SKM-1 treated with dmso at 0.1 percent for 144 hours (cell line): ENCODE measurements at regions not wholly inside any gene's neighbourhood (a gene's known extent, or its start where the extent isn't known, plus 50 kb on each side); places are given as distances from the start of the nearest gene placed in this dataset.

Experiments used
- DNase-seq: peaks from one replicate; lab custom pipeline; 2025; ENCODE audit not compliant: unreplicated experiment; lab: John Stamatoyannopoulos, UW

DNA sequence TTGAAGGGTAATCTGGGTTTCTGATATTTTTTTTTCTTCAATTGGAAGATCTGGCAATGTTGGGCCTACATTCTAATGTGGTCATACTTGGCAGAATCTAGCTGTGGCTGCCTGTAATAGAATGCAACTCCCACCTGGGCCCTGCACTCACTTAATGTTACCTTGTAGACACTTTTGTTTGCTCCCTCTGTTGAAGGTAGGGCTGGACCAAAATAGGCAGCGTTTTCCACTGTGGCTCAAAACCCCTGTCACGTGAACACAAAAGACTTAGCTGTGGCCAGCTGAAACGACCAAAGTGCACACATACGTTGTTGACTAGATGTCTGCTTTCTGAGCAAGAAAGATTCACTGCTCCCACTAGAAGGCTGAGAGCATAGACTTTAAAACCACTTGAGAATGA, 117.6 kb upstream of the HMHB1 start:
- no peak for DNase-seq

DNA sequence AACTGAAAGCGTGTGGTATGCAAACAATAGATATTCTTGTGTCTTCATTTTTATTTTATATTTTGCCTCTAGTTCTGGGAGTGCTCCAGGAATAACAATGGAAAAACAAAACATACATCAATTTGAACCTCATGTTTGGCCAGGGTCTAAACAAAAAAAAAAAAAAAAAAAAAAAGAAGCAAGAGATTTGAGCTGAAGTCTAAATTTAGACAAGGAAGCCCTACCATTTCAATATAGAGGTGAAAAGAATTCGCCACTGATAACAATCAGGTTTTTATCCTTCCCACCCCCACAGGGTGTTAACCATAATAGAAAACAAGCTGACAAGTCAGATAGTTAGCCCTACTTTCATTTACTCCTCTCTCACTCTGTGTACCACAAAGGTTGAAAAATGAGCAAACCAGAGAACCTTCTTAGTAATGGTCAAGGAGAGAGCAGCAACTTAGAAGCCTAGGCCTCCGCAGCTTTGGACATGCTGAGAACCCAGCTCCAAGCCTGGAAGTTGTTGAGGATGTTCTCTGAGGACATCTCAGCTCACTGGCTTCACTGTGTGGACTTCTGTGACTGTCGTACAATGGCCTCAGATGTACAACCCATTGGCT, 118.2 kb upstream of the HMHB1 start:
- no peak for DNase-seq

DNA sequence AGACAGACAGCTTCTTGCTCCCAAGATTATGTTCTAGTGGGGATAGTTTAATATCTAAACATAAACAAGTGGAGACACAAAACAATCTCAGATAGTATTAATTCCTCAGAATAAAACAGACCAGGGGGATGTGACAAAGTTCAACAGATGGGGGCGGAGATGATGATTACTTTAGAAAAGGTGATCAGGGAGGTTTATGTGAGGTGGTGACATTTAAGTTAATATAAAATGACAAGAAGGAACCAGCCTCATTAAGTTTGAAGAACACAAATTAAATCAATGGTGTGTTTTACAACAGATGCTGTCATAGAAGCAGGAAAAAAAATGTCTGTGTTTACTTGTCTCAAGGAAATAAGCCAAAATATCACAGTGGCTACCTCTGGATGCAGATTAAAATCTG, 119.6 kb upstream of the HMHB1 start:
- no peak for DNase-seq

DNA sequence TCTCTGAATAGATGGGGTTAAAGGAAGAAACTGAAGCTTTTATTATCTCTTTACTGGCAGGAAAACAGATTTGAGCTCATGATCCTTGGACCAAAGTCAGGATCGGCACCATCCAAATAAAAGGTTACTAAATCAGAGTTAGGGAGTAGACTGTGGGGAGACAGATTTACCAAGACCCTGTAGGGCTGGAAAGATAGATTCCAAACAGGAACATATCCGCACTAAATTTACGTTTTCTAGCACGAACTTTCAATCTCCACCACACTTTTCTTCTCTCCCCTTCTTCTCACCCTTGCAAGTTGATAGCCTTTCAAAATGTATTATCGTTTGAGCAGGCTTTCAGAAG, 120.0 kb upstream of the HMHB1 start:
- no peak for DNase-seq

DNA sequence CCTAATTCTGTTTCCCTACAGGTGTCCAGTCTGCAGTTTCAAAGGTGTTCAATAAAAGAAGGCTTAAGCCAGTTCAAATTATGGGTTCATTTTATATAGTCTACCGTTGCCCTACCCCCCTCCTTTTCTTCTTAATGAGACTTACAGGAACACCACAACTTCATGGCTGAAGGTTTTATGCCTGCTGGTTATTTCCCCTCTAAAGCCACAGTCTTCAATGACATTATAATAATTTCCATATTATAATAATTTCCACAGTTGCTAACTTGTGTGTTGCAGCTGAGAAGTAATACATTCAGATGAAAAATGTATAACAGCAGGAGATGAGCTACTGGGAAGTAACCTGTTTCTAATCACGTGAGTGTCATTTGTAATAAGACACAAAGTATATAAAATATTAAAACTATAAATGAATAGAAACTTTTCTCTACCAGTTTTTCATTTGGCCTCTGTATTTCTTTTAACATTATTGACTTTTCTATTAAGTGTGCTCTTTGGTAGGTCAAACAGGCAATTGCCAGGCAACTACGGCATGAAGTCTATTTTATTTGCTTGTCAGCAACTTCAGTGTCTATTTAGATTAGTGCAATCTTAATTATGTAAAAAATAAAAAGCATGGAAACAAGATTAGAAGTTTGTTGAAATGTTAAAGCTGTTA, 120.5 kb upstream of the HMHB1 start:
- no peak for DNase-seq

DNA sequence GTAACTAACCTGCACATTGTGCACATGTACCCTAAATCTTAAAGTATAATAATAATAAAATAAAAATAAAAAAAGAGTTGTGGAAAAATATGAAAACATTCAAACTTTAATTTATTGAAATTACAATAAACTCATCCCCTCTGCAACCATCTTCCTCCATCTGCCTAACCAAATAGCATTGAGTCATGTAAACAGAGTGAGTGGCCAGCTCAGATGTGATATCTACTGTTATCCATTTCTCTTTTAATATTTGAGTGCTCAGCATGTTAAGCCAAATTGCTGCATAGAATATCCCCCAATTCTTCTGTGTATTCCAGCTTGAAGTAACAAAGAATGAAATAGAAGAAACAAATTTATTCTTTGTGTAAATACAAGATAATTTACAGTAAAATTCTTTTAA, 124.4 kb upstream of the HMHB1 start:
- DNase-seq: no peak

DNA sequence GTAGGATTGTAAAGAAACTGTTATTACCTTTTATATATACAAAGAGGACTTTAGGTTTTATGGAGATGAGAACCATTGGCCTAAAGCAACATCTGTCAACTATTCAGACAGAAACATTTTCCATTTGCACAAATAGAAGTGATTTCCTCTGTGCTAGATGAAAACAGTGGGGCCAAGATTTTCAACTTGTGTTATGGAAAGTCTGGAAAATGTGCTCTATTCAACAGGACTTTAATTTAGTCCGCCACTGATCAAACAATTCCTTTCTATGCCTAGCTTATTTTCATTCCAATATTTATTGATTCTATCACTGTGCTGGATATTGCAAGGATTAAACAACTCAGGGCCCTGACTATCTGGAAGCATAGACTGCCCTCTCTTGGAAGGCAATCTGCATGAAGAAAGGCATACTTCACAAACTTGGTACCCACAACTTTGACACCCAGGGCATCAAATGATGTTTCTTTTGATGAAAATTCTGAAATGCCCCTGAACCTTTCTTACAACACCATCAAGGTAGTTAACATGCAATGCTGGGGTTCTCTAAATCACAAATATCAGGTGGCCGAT, 126.6 kb upstream of the HMHB1 start:
- DNase-seq: no peak

DNA sequence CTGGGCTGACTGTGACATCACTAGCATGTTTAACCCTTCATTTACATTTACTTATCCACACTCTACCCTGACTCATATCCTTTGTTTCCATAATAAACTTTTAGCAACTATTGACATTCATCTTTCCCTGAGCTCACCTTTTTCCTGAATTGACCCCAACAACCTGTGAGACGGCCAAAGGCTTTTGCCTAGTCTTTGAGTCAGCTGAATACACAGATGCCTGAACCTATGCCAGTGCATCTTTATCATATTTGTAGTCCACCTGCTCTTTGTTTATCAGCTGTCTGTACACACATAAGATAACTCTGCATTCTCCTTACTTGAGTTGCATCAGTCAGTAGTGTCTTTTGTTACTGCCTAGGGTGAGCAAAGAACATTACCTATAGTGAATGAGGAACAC, 128.5 kb upstream of the HMHB1 start:
- no peak for DNase-seq

DNA sequence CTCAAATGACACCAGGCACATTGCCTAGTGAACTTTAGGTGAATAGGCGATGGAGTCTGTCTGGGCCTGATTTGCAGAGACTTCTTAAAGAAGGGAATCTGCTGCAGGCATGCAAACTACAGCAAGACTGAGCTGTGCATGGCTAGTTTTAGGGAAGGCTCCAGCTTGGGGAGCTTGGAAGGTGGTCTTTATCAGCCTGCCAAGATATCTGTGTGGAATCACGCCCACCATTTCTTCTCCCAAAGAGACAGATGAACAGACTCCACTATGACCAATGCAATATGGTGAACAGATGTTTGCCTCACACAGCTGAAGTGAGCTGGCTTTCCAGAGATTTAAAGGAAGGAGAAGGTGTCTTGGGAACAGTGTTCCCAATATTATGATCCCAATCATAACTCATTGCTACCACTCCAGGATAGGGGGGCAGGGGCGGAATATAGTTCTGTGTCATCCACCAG, 129.0 kb upstream of the HMHB1 start:
- no peak for DNase-seq

DNA sequence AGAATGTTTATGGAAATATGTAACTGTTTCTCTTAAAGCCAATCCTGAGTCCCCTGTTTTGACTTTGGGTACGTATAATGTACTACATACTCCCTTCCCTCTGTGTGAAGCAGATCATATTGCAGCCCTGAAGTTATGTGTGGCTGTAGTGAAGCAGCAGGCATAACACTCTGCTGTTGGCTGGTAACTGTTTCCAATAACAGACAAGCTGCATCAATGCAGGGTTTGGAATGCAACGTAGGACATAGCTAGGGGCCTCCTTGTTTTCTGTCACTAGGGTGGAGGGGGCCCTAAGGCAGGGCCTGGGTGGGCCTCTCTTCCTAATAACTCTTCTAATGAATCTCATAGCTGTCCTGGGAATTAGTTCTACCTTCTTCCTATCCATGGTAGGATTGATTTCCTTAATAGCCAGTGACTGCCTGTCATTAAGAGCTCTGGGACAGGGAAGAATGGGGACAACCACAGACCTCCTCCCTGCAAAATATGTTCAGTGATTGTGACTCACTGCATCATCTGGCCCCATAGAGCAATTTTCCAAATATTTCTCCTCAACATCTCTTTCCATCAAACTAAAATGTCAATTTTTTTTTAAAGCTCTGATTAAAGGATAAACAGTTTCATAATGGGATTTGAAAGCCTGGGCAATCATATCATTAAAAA, 129.6 kb upstream of the HMHB1 start:
- no peak for DNase-seq

DNA sequence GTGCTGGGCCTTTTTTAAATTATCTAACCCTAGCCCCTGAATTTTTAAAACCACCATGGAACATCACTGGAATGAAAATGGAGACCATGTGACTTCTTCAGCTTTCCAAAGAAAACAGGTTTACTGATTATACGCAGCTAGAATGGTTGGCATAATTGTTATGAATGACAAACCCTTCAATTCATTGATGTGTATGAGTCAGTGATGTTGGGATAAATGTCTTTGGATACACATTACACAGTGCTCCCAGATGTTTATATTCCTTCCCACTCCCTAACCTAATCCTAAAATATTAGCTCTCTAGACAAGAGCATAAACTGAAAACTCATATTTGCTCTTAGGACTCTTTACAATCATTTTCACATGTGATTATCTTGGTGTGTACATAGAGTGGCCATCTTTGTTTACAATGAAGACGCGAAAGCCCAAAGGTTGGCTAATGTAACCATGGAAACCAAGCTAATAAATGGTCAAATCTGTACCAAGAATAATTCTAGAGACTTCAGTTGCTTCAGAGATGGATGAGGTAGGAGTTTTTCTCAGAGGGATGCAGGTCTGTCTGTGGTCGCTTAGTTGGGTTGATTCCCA, 131.2 kb upstream of the HMHB1 start:
- no peak for DNase-seq

DNA sequence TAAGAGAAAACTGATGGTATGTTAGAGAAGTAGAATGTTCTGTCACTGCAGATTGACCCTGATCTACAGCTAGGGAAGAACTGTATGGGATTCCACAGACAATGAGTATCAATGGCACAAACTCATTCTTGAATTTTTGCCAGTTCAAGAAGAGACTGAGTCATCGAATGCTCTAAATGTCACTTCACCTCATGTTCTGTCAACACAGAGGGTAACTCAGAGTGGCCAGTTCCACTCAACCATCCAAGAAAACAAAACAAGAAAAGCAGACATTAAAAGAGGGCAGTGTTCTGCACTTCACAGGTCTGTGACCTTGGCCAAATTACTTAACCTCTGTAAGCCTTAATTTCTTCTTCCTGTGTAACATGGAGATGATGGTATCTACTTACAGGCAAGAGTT, 132.2 kb upstream of the HMHB1 start:
- no peak for DNase-seq

DNA sequence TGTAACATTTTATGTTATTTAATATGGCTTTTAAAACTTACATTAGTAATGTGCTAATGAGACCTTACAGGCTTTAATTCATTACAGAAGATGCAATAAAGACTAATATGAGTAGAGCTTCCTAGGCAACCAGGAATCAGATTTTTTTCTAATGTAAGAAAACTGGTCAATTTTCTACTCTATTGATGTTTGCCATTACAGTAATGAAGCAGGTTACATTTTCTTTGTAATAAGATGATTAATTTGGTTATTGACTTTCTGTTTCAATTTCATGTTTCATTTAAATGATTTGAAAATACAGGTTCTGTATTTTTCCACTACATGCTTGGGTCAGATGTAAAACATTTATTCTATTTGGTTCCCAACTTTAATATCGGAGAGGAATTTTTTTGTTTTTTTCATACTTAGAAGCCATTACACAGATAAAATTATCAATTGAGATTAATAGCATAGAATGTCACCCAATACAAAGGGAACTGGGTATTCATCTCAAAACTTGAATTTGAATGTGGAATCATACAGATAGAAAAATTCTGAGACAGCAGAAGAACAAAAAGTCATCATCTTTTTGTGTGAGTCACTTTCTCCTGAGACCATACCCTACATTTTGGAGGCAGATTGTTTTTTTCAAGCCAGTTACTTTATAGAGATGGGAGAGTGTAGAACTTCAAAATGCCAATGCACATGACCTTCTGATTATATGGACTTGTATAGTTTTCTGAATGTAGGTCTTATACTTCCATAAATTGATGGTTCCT, 133.6 kb upstream of the HMHB1 start:
- DNase-seq: no peak

DNA sequence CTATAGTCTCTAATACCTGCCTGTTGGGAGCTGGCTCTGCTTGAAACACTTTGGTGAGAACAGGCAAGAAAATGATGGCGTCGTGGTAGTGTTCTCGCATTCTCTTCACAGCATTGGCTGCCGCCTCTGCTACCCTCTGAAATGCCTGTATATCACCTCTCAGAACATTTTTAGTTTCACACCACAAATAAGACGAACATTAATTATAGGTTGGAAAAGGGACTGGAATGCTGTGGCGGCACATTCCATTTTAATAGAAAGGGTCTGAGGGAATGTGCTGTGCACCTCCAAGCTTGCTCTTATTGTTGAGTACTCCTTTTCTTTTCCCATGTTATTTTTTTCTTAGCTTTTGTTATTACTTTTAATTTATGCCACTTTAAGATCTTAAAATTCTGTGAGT, 134.6 kb upstream of the HMHB1 start:
- no peak for DNase-seq

DNA sequence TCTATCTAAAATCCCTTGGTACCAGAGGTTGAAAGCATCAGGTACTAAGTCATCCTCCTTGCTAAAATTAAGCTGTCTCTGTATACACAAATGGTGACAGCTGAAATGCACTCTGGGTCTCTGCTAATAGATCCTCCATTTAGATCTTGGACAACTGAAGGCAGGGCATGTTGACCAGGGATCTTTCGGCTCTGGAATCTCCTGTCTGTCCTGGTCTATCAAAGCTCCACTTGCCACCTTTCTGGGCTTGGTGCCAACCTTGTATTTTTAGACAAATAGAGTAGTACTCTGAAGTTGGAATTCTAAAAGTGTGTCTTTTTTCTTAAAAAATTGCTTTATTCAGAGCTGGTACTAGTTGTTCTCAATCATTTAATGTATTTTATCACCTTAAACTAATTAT, 135.2 kb upstream of the HMHB1 start:
- no peak for DNase-seq

DNA sequence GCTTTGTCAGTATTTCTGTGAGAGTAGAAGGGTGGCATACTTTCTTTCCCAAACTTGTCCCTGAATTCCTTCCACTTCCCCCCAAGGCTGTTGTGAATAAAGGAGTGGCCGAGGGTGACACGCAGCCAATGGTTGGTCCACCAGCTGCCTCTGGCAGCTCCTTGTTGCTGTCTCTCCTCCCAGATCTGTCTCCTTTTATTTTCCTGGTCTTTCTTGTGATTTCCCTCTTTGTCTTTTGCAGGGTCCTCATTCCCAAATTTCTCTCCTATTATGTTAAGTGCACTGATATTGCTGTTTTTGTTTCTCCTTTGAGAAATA, 137.5 kb upstream of the HMHB1 start:
- no peak for DNase-seq

DNA sequence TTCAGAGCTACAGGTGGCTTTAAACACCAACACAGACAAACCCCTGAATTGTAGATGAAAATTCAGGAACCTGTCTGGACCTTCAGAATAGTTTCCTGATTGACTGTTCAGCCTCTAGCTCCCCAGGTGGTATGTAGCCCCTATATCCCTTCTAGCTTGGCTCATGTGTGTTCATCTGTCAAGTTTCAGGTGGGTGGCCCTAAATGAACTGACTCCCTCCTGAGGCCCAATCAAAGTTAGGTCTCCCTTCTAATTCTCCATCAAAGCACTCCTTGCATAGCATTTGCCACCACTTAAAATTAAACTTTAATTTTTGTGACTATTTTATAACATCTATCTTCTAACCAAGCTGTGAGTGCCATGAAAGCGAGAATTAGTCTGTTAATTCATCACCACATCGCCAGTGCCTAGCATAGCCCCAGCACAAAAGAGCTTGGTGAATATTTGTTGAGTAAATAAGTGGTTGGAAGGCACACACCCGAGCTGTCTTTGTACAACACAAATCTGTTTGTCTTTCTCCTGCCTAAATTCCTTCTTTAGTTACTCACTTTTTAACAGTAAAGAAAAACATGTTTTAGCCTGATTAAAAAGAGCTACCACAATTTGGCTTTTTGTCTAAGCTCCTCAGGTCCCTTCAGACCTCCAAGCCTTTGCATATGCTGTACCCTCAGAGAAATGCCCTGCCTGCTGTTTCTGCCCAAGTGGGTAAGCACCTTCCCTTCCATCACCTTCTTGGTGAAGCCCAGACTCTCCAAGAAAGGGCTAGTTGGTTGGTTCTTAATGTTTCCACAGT, 138.1 kb upstream of the HMHB1 start:
- no peak for DNase-seq

DNA sequence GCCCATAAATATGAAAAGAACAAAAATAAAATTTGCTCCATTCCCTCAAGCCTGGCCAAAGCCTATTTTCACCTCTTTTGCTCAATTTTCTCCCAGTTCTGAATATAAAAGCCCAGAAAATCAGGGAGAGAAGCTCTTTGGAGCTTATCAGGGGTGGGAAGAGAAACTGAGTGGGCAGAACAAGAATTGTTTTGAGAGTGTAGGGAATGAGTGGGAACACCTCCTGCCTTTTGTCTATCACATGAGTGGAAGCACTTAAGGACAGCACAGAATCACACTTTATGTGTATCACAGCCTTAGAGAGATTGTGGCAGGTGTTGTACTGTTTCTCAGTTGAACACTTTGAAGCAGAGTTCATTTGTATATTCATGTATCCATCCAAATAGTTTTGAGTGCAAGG, 139.2 kb upstream of the HMHB1 start:
- no peak for DNase-seq

DNA sequence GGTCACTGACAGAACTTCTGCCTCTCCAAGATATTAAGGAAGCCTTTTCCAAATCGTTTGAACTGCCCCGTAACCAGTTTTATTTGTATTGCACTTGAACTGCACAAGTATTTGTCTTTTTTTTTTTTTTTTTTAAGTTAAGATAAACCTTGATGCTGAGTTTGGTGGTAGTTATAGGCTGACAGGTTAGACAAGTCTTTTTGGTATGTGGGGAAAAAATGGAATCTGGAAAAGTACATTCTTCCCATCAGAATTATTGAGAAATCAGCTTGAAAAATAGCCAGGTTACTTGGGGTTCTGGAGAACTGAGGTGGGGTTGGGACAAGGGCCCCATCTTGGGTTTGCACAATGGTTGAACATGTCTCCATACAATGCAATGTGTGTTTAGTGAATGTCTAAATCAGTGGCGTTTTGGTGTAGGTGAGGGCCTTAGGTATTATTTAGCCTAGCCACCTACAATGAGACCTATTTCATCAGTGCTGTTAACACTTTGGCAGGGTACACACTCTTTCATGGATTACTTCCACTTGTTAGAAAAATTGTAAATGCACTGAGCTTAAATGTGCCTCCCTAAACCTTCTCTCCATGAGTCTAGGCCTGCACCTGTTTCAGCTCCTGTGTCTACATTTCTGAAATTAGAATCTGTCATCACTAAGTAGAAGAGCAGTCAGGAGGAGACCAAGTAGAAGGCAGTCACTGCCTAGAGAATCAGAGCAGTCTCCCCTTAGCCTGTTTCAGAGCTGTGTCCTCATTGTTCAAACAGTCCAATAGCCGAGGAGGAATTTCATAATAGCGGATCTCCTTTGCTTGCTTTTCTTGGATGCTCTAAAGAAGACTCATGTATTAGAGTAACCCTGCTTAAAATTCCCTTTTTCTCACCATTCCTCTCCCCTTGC, 140.0 kb upstream of the HMHB1 start:
- no peak for DNase-seq

DNA sequence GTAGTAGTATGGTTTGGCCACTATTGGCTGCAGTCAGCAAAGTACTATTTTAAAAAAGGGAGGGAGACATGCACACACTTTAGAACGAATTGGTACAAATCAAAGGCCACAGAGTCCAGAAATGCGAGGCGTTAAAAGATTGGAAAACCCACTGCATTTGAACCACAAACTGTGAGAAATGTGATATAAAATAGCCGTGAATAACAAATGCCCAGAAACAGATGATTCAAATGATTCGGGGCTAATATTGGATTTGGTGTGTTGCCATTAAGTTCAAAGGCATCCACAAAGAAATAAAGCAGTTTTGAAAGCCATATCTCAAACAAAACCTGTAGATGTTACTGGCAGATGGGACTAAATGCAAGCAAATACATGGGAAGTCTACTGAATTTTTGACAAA, 140.9 kb upstream of the HMHB1 start:
- DNase-seq: no peak
